Duodenal mucosa (tissue), 2 donors: ENCODE measurements at regions not wholly inside any gene's neighbourhood (a gene's known extent, or its start where the extent isn't known, plus 50 kb on each side); places are given as distances from the start of the nearest gene placed in this dataset.
"Not testable (repeated sequence)": the region's sequence is repeated elsewhere in the genome, so short reads cannot be mapped to it uniquely, and the experiment has no call there.

Experiments used
- H3K27ac ChIP-seq: one replicate; pipeline ENCODE4 v1.7.0; 2013; ENCODE audit warnings: low read depth, low read length
- H3K27me3 ChIP-seq, 2 donors: one replicate each; pipeline ENCODE4 v1.7.0; 2013; ENCODE audit warnings: low read length in 2 of 2, control low read depth in 1 of 2; ENCODE audit not compliant: insufficient read depth in 2 of 2, control insufficient read depth in 1 of 2
- H3K36me3 ChIP-seq, 2 donors: one replicate each; pipeline ENCODE4 v1.7.0; 2013; ENCODE audit warnings: low read length in 2 of 2, control low read depth in 1 of 2; ENCODE audit not compliant: insufficient read depth in 2 of 2, control insufficient read depth in 1 of 2
- H3K4me1 ChIP-seq, 2 donors: one replicate each; pipeline ENCODE4 v1.7.0; 2013; ENCODE audit warnings: low read length in 2 of 2, control low read depth in 1 of 2; ENCODE audit not compliant: insufficient read depth in 2 of 2, control insufficient read depth in 1 of 2
- H3K4me3 ChIP-seq, 2 donors: one replicate each; pipeline ENCODE4 v1.7.0; 2013; ENCODE audit warnings: low read length in 2 of 2, low read depth in 1 of 2
- H3K9ac ChIP-seq, 2 donors: one replicate each; pipeline ENCODE4 v1.7.0; 2013; ENCODE audit warnings: low read length in 2 of 2, low read depth in 1 of 2
- H3K9me3 ChIP-seq, 2 donors: one replicate each; pipeline ENCODE4 v1.7.0; 2013; ENCODE audit warnings: low read length in 2 of 2, control low read depth in 1 of 2; ENCODE audit not compliant: control insufficient read depth in 1 of 2

DNA sequence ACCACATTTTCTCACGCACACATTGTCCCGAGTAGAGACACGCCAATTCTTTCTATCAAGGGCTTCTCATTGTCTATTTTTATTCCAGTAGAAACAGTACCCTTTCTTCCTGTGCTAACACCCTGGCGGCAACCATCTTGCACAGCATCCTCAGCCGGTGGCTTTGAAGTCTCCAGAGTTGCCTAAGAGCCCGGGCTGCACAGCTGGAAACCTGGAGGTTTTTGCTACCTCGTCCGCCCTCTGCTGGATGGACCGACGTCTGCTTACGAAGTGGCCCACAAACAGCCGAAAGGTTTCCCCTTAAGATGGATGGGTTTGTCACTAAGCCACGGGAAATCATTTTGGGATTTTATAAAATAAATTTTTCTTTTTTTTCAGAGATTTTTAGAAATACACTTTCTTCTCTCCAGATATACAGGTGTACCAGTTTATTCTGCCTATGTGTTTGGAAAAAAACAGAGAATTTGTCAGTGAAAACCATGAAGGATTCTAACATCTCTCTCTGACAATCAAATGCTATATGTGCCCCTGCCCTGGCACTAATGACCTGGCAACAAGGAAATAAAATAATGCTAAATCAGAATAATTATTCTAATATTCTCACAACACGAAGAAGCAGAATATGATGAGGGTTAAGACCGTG lies 81.8 kb upstream of the FAM204A start:
- no peaks in the 10 kb centered on the region for H3K36me3 ChIP-seq
- H3K9ac ChIP-seq, result no peak overlapping the region
- H3K4me3 ChIP-seq, result no peak overlapping the region
- H3K4me1 ChIP-seq, result no peaks in the 10 kb centered on the region
- no peak overlapping the region for H3K27ac ChIP-seq
- H3K9me3 ChIP-seq, result no peaks in the 10 kb centered on the region
- H3K27me3 ChIP-seq, result peaks cover 0 to 3% of the 10 kb centered on the region in 2 donors

DNA sequence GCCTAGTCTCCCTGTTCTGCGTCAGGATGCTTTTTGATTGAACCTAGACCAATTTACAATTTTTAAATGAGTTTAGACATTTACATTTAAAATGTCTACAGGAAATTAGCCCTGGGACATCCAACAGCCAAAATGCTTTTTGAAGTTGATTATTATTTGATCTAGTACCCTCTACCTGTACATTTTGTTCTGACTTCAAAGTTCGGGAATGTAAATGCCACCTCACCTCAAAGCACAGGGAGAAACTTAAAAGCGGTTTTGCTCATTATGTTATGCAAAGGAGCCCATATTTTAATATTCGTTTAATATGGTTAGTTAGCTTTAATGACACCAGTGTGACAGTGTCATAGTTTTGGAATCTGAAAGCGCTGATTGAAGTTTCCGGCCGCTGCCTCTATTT lies 80.1 kb upstream of the FAM204A start:
- no peak overlapping the region for H3K27ac ChIP-seq
- H3K4me3 ChIP-seq, result no peak overlapping the region
- H3K4me1 ChIP-seq, result no peaks in the 10 kb centered on the region
- no peaks in the 10 kb centered on the region for H3K9me3 ChIP-seq
- no peak overlapping the region for H3K9ac ChIP-seq
- H3K36me3 ChIP-seq, result no peaks in the 10 kb centered on the region
- peaks cover 0 to 3% of the 10 kb centered on the region in 2 donors for H3K27me3 ChIP-seq

DNA sequence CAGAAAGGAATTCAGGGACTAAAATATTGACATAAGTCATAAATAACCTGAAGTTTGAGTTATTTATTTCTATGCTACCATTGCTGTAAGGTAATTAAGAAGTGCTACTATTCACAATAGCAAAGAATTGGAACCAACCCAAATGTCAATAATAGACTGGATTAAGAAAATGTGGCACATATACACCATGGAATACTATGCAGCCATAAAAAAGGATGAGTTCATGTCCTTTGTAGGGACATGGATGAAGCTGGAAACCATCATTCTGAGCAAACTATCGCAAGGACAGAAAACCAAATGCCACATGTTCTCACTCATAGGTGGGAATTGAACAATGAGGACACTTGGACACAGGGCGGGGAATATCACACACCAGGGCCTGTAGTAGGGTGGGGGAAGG lies 77.9 kb upstream of the FAM204A start:
- H3K9ac ChIP-seq, H3K4me1 ChIP-seq, H3K4me3 ChIP-seq, H3K36me3 ChIP-seq, H3K27me3 ChIP-seq, H3K9me3 ChIP-seq, H3K27ac ChIP-seq: not testable (repeated sequence)

DNA sequence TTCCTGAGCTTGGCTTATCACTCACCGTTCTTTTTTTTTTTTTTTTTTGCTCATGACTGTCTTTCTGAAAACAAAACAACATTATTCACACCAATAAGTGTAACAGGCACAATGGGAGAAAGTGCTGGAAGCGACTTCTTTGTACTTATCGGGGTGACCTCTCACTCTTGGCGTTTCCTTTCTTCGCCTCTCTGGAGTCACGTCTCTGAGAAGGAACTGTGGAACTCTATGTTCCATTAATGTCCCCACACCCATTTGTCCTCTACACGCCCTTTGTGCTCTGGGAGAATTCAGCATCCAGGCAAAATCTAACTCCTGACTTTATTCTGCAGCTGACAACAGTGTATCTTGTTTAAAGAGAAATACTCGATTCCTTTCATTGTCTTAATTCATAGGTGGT lies 70.8 kb upstream of the FAM204A start:
- Histone ChIP-seq H3K4me1 (no peaks in the 10 kb centered on the region), H3K9me3 (no peaks in the 10 kb centered on the region), H3K27me3 (peaks cover 0 to 2% of the 10 kb centered on the region in 2 donors), H3K4me3 (no peak overlapping the region), H3K9ac (no peak overlapping the region), H3K36me3 (no peaks in the 10 kb centered on the region), H3K27ac (no peak overlapping the region)

DNA sequence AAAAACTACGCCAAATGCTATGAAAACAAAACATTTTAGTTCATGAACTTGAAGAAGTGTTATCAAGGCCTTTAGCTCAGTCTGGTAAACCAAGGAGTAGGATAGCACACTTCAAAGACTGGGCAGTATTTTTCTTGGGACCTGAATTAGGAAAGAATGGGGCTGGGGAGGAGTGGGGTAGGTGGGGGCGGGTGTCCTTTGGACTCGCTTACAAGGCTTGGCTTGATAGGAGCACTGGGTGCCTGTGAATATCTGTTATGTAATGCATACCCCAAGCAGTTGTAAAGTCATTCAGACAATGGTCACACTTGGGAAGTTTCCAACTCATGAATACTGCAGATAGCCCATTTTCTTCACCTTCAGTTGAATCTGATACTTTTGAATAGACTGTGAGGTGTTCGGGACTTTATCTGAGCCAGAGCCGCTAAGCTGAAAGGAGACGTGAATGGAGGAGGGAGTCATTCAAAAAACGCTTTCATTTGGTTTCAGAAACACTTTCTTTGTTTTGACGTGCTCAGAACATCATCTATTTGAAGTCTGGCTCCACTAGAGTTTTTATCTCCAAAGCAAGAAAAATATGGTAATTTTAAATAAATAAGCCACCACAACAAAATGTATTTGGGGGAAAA lies 70.1 kb upstream of the FAM204A start:
- Histone ChIP-seq H3K9ac (no peak overlapping the region), H3K27me3 (peaks cover 0 to 2% of the 10 kb centered on the region in 2 donors), H3K9me3 (no peaks in the 10 kb centered on the region), H3K27ac (no peak overlapping the region), H3K4me3 (no peak overlapping the region), H3K4me1 (no peaks in the 10 kb centered on the region), H3K36me3 (no peaks in the 10 kb centered on the region)

DNA sequence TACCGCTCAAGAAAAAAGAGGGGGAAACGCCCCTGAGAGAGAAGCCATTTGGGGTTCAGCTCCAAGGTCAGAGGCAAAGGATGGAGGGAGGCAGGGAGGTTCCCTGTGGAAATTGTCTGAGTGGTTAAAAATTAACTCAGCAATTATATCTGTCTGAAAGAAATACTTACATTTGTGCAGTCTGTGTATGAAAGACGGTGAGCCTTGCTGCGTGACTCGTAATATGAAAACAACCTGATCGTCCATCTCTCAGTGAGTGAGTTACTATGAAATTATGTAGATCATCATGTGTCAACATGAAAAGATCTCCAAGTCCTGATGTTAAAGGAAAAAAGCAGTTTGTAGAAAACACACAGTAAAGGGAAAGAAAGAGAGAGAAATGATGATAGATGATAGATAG lies 67.2 kb upstream of the FAM204A start:
- Histone ChIP-seq H3K9ac (no peak overlapping the region), H3K4me1 (no peaks in the 10 kb centered on the region), H3K36me3 (no peaks in the 10 kb centered on the region), H3K4me3 (no peak overlapping the region), H3K27me3 (peaks cover 0 to 1% of the 10 kb centered on the region in 2 donors), H3K27ac (no peak overlapping the region), H3K9me3 (no peaks in the 10 kb centered on the region)

DNA sequence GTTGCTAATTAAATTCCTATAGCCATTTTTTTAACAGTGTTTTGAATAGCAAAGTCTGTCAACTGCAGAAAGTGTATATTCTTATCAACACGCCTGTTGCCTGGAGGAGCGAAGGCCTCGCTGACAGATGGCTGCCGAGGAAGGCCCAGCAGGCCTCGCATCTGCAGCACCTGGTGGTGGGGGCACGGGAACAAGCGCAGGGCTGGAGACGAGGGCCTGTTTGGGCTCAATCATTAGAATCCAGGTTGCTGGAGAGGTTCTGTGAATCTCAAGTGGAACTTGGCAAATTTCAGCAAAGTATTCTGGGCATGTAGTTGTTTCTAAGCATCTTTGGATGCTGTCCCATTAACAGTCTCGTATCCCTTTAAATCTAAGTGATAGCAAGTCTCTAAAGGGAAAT lies 66.1 kb upstream of the FAM204A start:
- no peak overlapping the region for H3K9ac ChIP-seq
- H3K9me3 ChIP-seq, result no peaks in the 10 kb centered on the region
- H3K27me3 ChIP-seq, result peaks cover 0 to 3% of the 10 kb centered on the region in 2 donors
- H3K4me1 ChIP-seq, result no peaks in the 10 kb centered on the region
- H3K36me3 ChIP-seq, result no peaks in the 10 kb centered on the region
- H3K27ac ChIP-seq, result no peak overlapping the region
- no peak overlapping the region for H3K4me3 ChIP-seq

DNA sequence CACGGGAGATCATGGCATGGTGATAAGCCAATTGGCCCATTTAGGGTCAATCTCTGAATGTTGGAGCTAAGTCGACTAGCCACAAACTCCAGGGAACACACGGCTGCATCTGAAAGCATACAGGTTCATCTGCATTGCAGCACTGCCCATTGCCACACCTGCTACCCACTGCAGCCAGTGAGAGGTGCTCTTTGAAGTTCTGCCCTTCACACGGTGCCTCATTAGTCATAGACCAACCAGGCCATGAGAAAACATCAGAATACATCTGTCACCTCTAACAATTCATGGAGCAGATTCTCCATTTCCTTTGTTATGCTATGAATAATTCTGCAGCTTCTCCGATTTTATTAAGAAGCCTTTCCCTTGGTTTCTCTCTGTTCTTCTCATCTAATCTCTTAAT lies 65.7 kb upstream of the FAM204A start:
- Histone ChIP-seq H3K9me3 (no peaks in the 10 kb centered on the region), H3K27me3 (peaks cover 0 to 4% of the 10 kb centered on the region in 2 donors), H3K9ac (no peak overlapping the region), H3K36me3 (no peaks in the 10 kb centered on the region), H3K4me1 (no peaks in the 10 kb centered on the region), H3K27ac (no peak overlapping the region), H3K4me3 (no peak overlapping the region)

DNA sequence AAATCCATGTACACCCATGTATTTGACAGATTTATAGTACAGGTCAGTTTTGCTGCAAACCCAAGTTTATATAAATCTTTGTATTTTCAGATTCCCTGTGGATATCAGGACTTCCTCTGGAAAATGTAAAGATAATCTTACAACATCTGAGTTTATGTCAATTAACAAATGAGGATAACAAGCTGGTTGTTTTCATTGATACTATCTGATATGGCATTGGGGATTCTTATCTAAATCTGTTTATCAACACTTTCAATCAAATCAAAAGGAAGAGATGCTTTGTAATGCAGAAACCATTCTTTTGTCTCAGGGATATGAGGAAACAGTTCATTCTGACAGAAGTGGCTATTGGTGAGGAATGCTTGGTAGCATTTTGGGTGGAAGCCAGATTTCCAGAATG lies 64.9 kb upstream of the FAM204A start:
- Histone ChIP-seq H3K27me3 (peaks cover 0 to 4% of the 10 kb centered on the region in 2 donors), H3K36me3 (no peaks in the 10 kb centered on the region), H3K9ac (no peak overlapping the region), H3K27ac (no peak overlapping the region), H3K4me1 (no peaks in the 10 kb centered on the region), H3K9me3 (no peaks in the 10 kb centered on the region), H3K4me3 (no peak overlapping the region)

DNA sequence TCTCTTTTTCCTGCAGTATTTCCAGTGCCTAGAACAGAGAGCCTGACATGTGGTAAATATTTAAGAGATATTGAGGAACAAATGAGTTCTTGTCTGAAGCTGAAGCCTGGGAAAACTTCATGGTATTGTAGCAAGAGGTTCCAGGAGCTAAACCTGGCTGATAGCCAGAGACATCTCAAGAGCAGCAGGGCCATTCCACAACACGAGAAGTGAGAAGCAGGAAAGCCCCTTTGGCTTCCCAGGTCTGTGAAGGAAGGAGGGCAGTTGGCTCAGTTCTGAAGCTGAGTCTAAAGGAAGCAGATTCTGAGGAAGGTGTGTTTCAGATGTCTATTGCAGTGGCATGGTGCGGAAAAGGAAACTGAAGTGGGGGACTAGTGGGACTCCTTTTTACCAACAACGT lies 63.8 kb upstream of the FAM204A start:
- Histone ChIP-seq H3K27ac (no peak overlapping the region), H3K9ac (no peak overlapping the region), H3K36me3 (no peaks in the 10 kb centered on the region), H3K27me3 (peaks cover 0 to 4% of the 10 kb centered on the region in 2 donors), H3K9me3 (no peaks in the 10 kb centered on the region), H3K4me3 (no peak overlapping the region), H3K4me1 (no peaks in the 10 kb centered on the region)
